Mesothelial cell of epicardium (in vitro differentiated cells): ENCODE measurements at regions not wholly inside any gene's neighbourhood (a gene's known extent, or its start where the extent isn't known, plus 50 kb on each side); places are given as distances from the start of the nearest gene placed in this dataset.

Source experiments
- DNase-seq, 2 experiments: peaks; one replicate each; pipeline ENCODE4 v3.0.0; 2021; ENCODE audit warnings: low spot score in 2 of 2; ENCODE audit not compliant: unreplicated experiment in 2 of 2
- H3K27ac Mint-ChIP-seq: 2 replicates; pipeline ENCODE4 v1.8.0; 2021; ENCODE audit warnings: mixed read lengths
- H3K27me3 Mint-ChIP-seq: 2 replicates; pipeline ENCODE4 v1.8.0; 2021; ENCODE audit warnings: low read depth, mixed read lengths
- H3K36me3 Mint-ChIP-seq: 2 replicates; pipeline ENCODE4 v1.8.0; 2021; ENCODE audit warnings: mixed read lengths
- H3K4me1 Mint-ChIP-seq: 2 replicates; pipeline ENCODE4 v1.8.0; 2021; ENCODE audit warnings: mixed read lengths
- H3K4me3 Mint-ChIP-seq: 2 replicates; pipeline ENCODE4 v1.8.0; 2021; ENCODE audit warnings: mild to moderate bottlenecking, moderate library complexity, mixed read lengths
- H3K9me3 Mint-ChIP-seq: 2 replicates; pipeline ENCODE4 v1.8.0; 2021; ENCODE audit warnings: mixed read lengths
- CTCF ChIP-seq: fragments of 200-600 bp; sonication (generic); IDR thresholded peaks from one replicate; pipeline ENCODE4 v1.5.0; 2021; ENCODE audit warnings: antibody characterized with exemption; ENCODE audit not compliant: unreplicated experiment

GRCh38 chr6:141790921-141791320 is 341.8 kb upstream of the GJE1 start:
- no peak overlapping the region for H3K4me3 Mint-ChIP-seq
- no peak for DNase-seq
- H3K36me3 Mint-ChIP-seq, result no peaks in the 10 kb centered on the region
- H3K27ac Mint-ChIP-seq, result no peak overlapping the region
- TF ChIP-seq CTCF, result no peak
- no peaks in the 10 kb centered on the region for H3K27me3 Mint-ChIP-seq
- H3K4me1 Mint-ChIP-seq, result no peaks in the 10 kb centered on the region
- H3K9me3 Mint-ChIP-seq, result peaks cover 18% of the 10 kb centered on the region

GRCh38 chr6:141788096-141788495 is 344.6 kb upstream of the GJE1 start:
- Mint-ChIP-seq H3K4me3 (no peak overlapping the region), H3K27ac (no peak overlapping the region), H3K27me3 (no peaks in the 10 kb centered on the region), H3K9me3 (peaks cover 9% of the 10 kb centered on the region), H3K4me1 (no peaks in the 10 kb centered on the region), H3K36me3 (no peaks in the 10 kb centered on the region)
- no peak for DNase-seq
- no peak for TF ChIP-seq CTCF

- no peak for DNase-seq
- no peak overlapping the region for H3K4me3 Mint-ChIP-seq
- no peak for TF ChIP-seq CTCF
- no peaks in the 10 kb centered on the region for H3K4me1 Mint-ChIP-seq
- peaks cover 6% of the 10 kb centered on the region for H3K9me3 Mint-ChIP-seq
- H3K27me3 Mint-ChIP-seq, result no peaks in the 10 kb centered on the region
- no peaks in the 10 kb centered on the region for H3K36me3 Mint-ChIP-seq
- H3K27ac Mint-ChIP-seq, result no peak overlapping the region
Measured at GRCh38 chr6:141783585-141783984, 349.1 kb upstream of the GJE1 start.

GRCh38 chr6:141780296-141780695 is 352.4 kb upstream of the GJE1 start:
- no peaks in the 10 kb centered on the region for H3K4me1 Mint-ChIP-seq
- H3K9me3 Mint-ChIP-seq, result peaks cover 6% of the 10 kb centered on the region
- no peak overlapping the region for H3K4me3 Mint-ChIP-seq
- no peaks in the 10 kb centered on the region for H3K27me3 Mint-ChIP-seq
- TF ChIP-seq CTCF, result no peak
- H3K27ac Mint-ChIP-seq, result no peak overlapping the region
- no peak for DNase-seq
- no peaks in the 10 kb centered on the region for H3K36me3 Mint-ChIP-seq

GRCh38 chr6:141764388-141764787 is 368.3 kb upstream of the GJE1 start:
- no peaks in the 10 kb centered on the region for H3K27me3 Mint-ChIP-seq
- no peaks in the 10 kb centered on the region for H3K4me1 Mint-ChIP-seq
- no peak overlapping the region for H3K4me3 Mint-ChIP-seq
- H3K27ac Mint-ChIP-seq, result no peak overlapping the region
- no peaks in the 10 kb centered on the region for H3K36me3 Mint-ChIP-seq
- H3K9me3 Mint-ChIP-seq, result peaks cover 10% of the 10 kb centered on the region
- DNase-seq, result no peak
- TF ChIP-seq CTCF, result no peak

GRCh38 chr6:141758430-141758829 is 374.3 kb upstream of the GJE1 start:
- Mint-ChIP-seq H3K4me1 (no peaks in the 10 kb centered on the region), H3K27me3 (peaks cover 3% of the 10 kb centered on the region), H3K9me3 (no peaks in the 10 kb centered on the region), H3K4me3 (no peak overlapping the region), H3K36me3 (no peaks in the 10 kb centered on the region), H3K27ac (no peak overlapping the region)
- TF ChIP-seq CTCF, result no peak
- DNase-seq, result no peak
